K562 (cell line): ENCODE measurements at regions not wholly inside any gene's neighbourhood (a gene's known extent, or its start where the extent isn't known, plus 50 kb on each side); places are given as distances from the start of the nearest gene placed in this dataset.
A peak's percentile ranks its signal among the peaks of the same experiment; 100 is the strongest.

Source experiments
- ADNP ChIP-seq: fragments of 200-800 bp; sonication (Bioruptor generic); IDR thresholded peaks from 2 replicates; pipeline ENCODE4 v1.6.1; 2016; ENCODE audit warnings: missing genetic modification characterization, missing compliant biosample characterization
- ASH1L ChIP-seq: fragments of 450-650 bp; IDR thresholded peaks from 2 replicates; pipeline ENCODE4 v1.6.1; 2018; ENCODE audit warnings: borderline replicate concordance, mild to moderate bottlenecking, low read depth; ENCODE audit not compliant: partially characterized antibody
- BCL6 ChIP-seq: fragments of 250-450 bp; sonication (Bioruptor Pico); IDR thresholded peaks from 2 replicates; pipeline ENCODE4 v1.4.0; 2020
- DPF2 ChIP-seq: fragments of 450-650 bp; IDR thresholded peaks from 2 replicates; pipeline ENCODE4 v1.6.1; 2016
- GATAD2B ChIP-seq: fragments of 450-650 bp; IDR thresholded peaks from 2 replicates; pipeline ENCODE4 v1.6.1; 2017; ENCODE audit warnings: mild to moderate bottlenecking, borderline replicate concordance
- HDAC8 ChIP-seq: fragments of 450-650 bp; IDR thresholded peaks from 2 replicates; pipeline ENCODE4 v1.6.1; 2016; ENCODE audit warnings: mild to moderate bottlenecking, missing genetic modification characterization, moderate library complexity, missing compliant biosample characterization
- MBD1 ChIP-seq: fragments of 250-450 bp; sonication (Bioruptor Pico); IDR thresholded peaks from 2 replicates; pipeline ENCODE4 v1.8.0; 2022; ENCODE audit warnings: inconsistent platforms
- NFYB ChIP-seq: IDR thresholded peaks from 2 replicates; pipeline ENCODE4 v1.6.1; 2011; ENCODE audit warnings: mild to moderate bottlenecking, moderate library complexity; ENCODE audit not compliant: insufficient read length; ENCODE audit errors: extremely low read depth
- NR2F6 ChIP-seq: fragments of 450-650 bp; formaldehyde crosslinking; IDR thresholded peaks from 2 replicates; pipeline ENCODE4 v1.4.0; 2020; ENCODE audit warnings: mild to moderate bottlenecking
- PATZ1 ChIP-seq: fragments of 250-450 bp; sonication (Bioruptor Pico); IDR thresholded peaks from 2 replicates; pipeline ENCODE4 v1.5.0; 2020; ENCODE audit warnings: mild to moderate bottlenecking, borderline replicate concordance
- SMARCA4 ChIP-seq: fragments of 450-650 bp; IDR thresholded peaks from 2 replicates; pipeline ENCODE4 v1.6.1; 2016
- SREBF1 ChIP-seq: fragments of 150-350 bp; IDR thresholded peaks from 2 replicates; pipeline ENCODE4 v1.6.1; 2014; ENCODE audit warnings: antibody characterized with exemption, low read depth, low read length, borderline replicate concordance
- TCF7L2 ChIP-seq: fragments of 150-350 bp; IDR thresholded peaks from 2 replicates; pipeline ENCODE4 v1.6.1; 2016; ENCODE audit warnings: low read depth, mild to moderate bottlenecking, low read length, moderate library complexity
- TSHZ1 ChIP-seq: fragments of 250-450 bp; sonication (Bioruptor Pico); IDR thresholded peaks from 2 replicates; pipeline ENCODE4 v1.4.0; 2020; ENCODE audit warnings: mild to moderate bottlenecking, moderate library complexity
- UBTF ChIP-seq, 2 experiments: IDR thresholded peaks; 2 replicates each; pipeline ENCODE4 v1.6.1; 2012; ENCODE audit warnings: improper control_type of control experiment in 2 of 2, low read depth in 2 of 2, low read length in 2 of 2, borderline replicate concordance in 1 of 2
- USF2 ChIP-seq: sonication (generic); formaldehyde crosslinking; IDR thresholded peaks from 2 replicates; pipeline ENCODE4 v1.5.0; 2020; ENCODE audit warnings: missing genetic modification reagents
- ZBTB9 ChIP-seq: fragments of 450-650 bp; formaldehyde crosslinking; IDR thresholded peaks from 2 replicates; pipeline ENCODE4 v1.4.0; 2020; ENCODE audit warnings: mild to moderate bottlenecking, moderate library complexity
- ZNF778 ChIP-seq: fragments of 450-650 bp; formaldehyde crosslinking; IDR thresholded peaks from 2 replicates; pipeline ENCODE4 v1.4.0; 2020; ENCODE audit warnings: mild to moderate bottlenecking, moderate library complexity

GRCh38 chr1:87435484-87435883 lies 106.8 kb downstream of the LMO4 start (continued):
- TF ChIP-seq ZBTB9 (CRISPR knock-in tag), result no peak
- TF ChIP-seq BCL6 (CRISPR knock-in tag), result no peak
- no peak for TF ChIP-seq ZNF778 (CRISPR knock-in tag)
- TF ChIP-seq HDAC8 (tag), result no peak
- TF ChIP-seq ADNP (tag), result no peak
- no peak for TF ChIP-seq PATZ1
- no peak for TF ChIP-seq NR2F6 (CRISPR knock-in tag)
- no peak for TF ChIP-seq NFYB
- no peak for TF ChIP-seq USF2 (CRISPR knock-in tag)
- no peak for TF ChIP-seq UBTF (IDR thresholded peaks at IDR 0.05; ENCODE audit: borderline replicate concordance in 1 of 2, low read depth in 2 of 2, low read length in 2 of 2)
- TF ChIP-seq SMARCA4, result peak; percentile 98
- no peak for TF ChIP-seq MBD1
- TF ChIP-seq SREBF1, result no peak
- TF ChIP-seq TCF7L2, result no peak
- no peak for TF ChIP-seq GATAD2B
- TF ChIP-seq ASH1L, result no peak
- TF ChIP-seq DPF2, result peak; percentile 98
- no peak for TF ChIP-seq TSHZ1 (CRISPR knock-in tag)
